Suprapubic skin (tissue), 4 donors: ENCODE measurements at regions not wholly inside any gene's neighbourhood (a gene's known extent, or its start where the extent isn't known, plus 50 kb on each side); places are given as distances from the start of the nearest gene placed in this dataset.

Experiments
- CTCF ChIP-seq, 2 donors: fragments of 200-600 bp in 1 of 2; fragments of 450-650 bp in 1 of 2; sonication (generic) in 1 of 2; IDR thresholded peaks; one replicate each; pipeline ENCODE4 v1.5.1; 2016 to 2019; ENCODE audit warnings: antibody characterized with exemption in 2 of 2, mild to moderate bottlenecking in 1 of 2, moderate library complexity in 1 of 2
- POLR2A ChIP-seq, 2 donors: fragments of 450-650 bp; IDR thresholded peaks; one replicate each; pipeline ENCODE4 v1.6.1; 2017; ENCODE audit warnings: antibody characterized with exemption in 2 of 2, mild to moderate bottlenecking in 2 of 2, moderate library complexity in 2 of 2
- POLR2AphosphoS5 ChIP-seq, 3 donors: sonication (generic); formaldehyde crosslinking; IDR thresholded peaks; one replicate each; pipeline ENCODE4 v1.6.1; 2017; ENCODE audit warnings: antibody characterized with exemption in 3 of 3

- TF ChIP-seq CTCF (IDR thresholded peaks at IDR 0.05) (no peak), POLR2AphosphoS5 (IDR thresholded peaks at IDR 0.05) (no peak), POLR2A (IDR thresholded peaks at IDR 0.05) (no peak)
These were observed 82.0 kb upstream of the ESRRG start for GRCh38 chr1:216805233-216805632.
